ENCODE measurements at regions not wholly inside any gene's neighbourhood (a gene's known extent, or its start where the extent isn't known, plus 50 kb on each side); places are given as distances from the start of the nearest gene placed in this dataset.

- Histone ChIP-seq H3K9me3 (ENCODE audit: control insufficient read depth, low read depth, low read length) (no peaks in the 10 kb centered on the region), H3K4me2 (ENCODE audit: control insufficient read depth, extremely low read depth, insufficient read depth, low read depth, low read length) (no peak overlapping the region), H3K4me3 (ENCODE audit: control insufficient read depth in 2 of 3, extremely low read depth in 1 of 3, insufficient read depth in 2 of 3, low read depth in 1 of 3, low read length in 3 of 3) (no peak overlapping the region), H3K27me3 (ENCODE audit: control insufficient read depth, extremely low read depth, insufficient read depth, low read length) (no peaks in the 10 kb centered on the region), H3K9ac (ENCODE audit: control insufficient read depth, extremely low read depth, insufficient read depth, low read length) (no peak overlapping the region), H4K20me1 (ENCODE audit: control insufficient read depth, extremely low read depth, insufficient read depth, low read length) (no peaks in the 10 kb centered on the region), H3K9me1 (ENCODE audit: control insufficient read depth, extremely low read depth, insufficient read depth, low read length) (no peaks in the 10 kb centered on the region), H2AFZ (ENCODE audit: control insufficient read depth, low read length) (no peak overlapping the region), H3K27ac (ENCODE audit: control insufficient read depth, insufficient read depth, low read length) (no peak overlapping the region), H3K79me2 (ENCODE audit: control insufficient read depth, insufficient read depth, low read length) (no peaks in the 10 kb centered on the region), H3K4me1 (ENCODE audit: control insufficient read depth, extremely low read depth, insufficient read depth, low read length) (no peaks in the 10 kb centered on the region), H3K36me3 (ENCODE audit: control insufficient read depth in 2 of 2, extremely low read depth in 1 of 2, insufficient read depth in 2 of 2, low read length in 2 of 2) (no peaks in the 10 kb centered on the region)
- no peak for TF ChIP-seq EZH2 (IDR thresholded peaks at IDR 0.05; ENCODE audit: low read length)
- DNase-seq (ENCODE audit: low read depth, low spot score) (no peak), FAIRE-seq (no peak)
- dilution Hi-C loops (cut with MboI; ENCODE audit: extremely low pct_ligation_motif_present, low sequenced_read_pairs): no loop called here
Measured at GRCh38 chr3:144652573-144652972, 681.0 kb downstream of the DIPK2A start.

- dilution Hi-C loops (cut with MboI; ENCODE audit: extremely low pct_ligation_motif_present, low sequenced_read_pairs): no loop called here
Measured at GRCh38 chr3:144655423-144655822, 683.8 kb downstream of the DIPK2A start.

More at GRCh38 chr3:144655423-144655822, 683.8 kb downstream of the DIPK2A start:
- no peaks in the 10 kb centered on the region for H3K9me1 ChIP-seq (ENCODE audit: control insufficient read depth, extremely low read depth, insufficient read depth, low read length)
- no peak for FAIRE-seq
- H3K4me2 ChIP-seq (ENCODE audit: control insufficient read depth, extremely low read depth, insufficient read depth, low read depth, low read length): no peak overlapping the region
- H3K36me3 ChIP-seq (ENCODE audit: control insufficient read depth in 2 of 2, extremely low read depth in 1 of 2, insufficient read depth in 2 of 2, low read length in 2 of 2): no peaks in the 10 kb centered on the region
- no peak overlapping the region for H2AFZ ChIP-seq (ENCODE audit: control insufficient read depth, low read length)
- DNase-seq (ENCODE audit: low read depth, low spot score): no peak
- H4K20me1 ChIP-seq (ENCODE audit: control insufficient read depth, extremely low read depth, insufficient read depth, low read length): no peaks in the 10 kb centered on the region
- H3K4me3 ChIP-seq (ENCODE audit: control insufficient read depth in 2 of 3, extremely low read depth in 1 of 3, insufficient read depth in 2 of 3, low read depth in 1 of 3, low read length in 3 of 3): no peak overlapping the region
- H3K9me3 ChIP-seq (ENCODE audit: control insufficient read depth, low read depth, low read length): no peaks in the 10 kb centered on the region
- H3K27ac ChIP-seq (ENCODE audit: control insufficient read depth, insufficient read depth, low read length): no peak overlapping the region
- H3K4me1 ChIP-seq (ENCODE audit: control insufficient read depth, extremely low read depth, insufficient read depth, low read length): no peaks in the 10 kb centered on the region
- H3K27me3 ChIP-seq (ENCODE audit: control insufficient read depth, extremely low read depth, insufficient read depth, low read length): no peaks in the 10 kb centered on the region
- no peak for TF ChIP-seq CTCF (optimal IDR thresholded peaks at IDR 0.05 in 1 of 3, IDR thresholded peaks at IDR 0.05 in 1 of 3, conservative IDR thresholded peaks at IDR 0.05 in 1 of 3; ENCODE audit: extremely low read depth in 1 of 3, insufficient read depth in 2 of 3, low read length in 3 of 3)
- no peak for TF ChIP-seq EZH2 (IDR thresholded peaks at IDR 0.05; ENCODE audit: low read length)
- no peak overlapping the region for H3K9ac ChIP-seq (ENCODE audit: control insufficient read depth, extremely low read depth, insufficient read depth, low read length)
- H3K79me2 ChIP-seq (ENCODE audit: control insufficient read depth, insufficient read depth, low read length): no peaks in the 10 kb centered on the region
